HCT116 (cell line): ENCODE measurements at regions not wholly inside any gene's neighbourhood (a gene's known extent, or its start where the extent isn't known, plus 50 kb on each side); places are given as distances from the start of the nearest gene placed in this dataset.

Experiments
- ATAC-seq: fragments of 200-7000 bp; cut with Tn5 transposase; 2 replicates; pipeline ENCODE4 v1.9.1; 2020; ENCODE audit warnings: mild to moderate bottlenecking, moderate library complexity
- BruUV-seq: library from RNA; stranded (reverse); fragments of 400-500 nt; replicated peaks from 2 replicates; lab custom pipeline; 2021; lab: Mats Ljungman, UMichigan
- CTCF ChIA-PET: fragments of 300-600 bp; sonication (Branson Sonifier 250); formaldehyde crosslinking; loops from one replicate; lab custom pipeline; 2021; ENCODE audit warnings: antibody characterized with exemption; lab: Charles Lee
- POLR2A ChIA-PET: fragments of 300-600, 350-600 bp; sonication (Branson Sonifier 250); formaldehyde crosslinking; loops from one replicate; lab custom pipeline; 2021; ENCODE audit warnings: antibody characterized with exemption; lab: Charles Lee
- RAD21 ChIA-PET, 2 experiments: fragments of 300-600 bp; sonication (Branson Sonifier 250); formaldehyde crosslinking; loops; one replicate each; lab custom pipeline; 2023; ENCODE audit warnings: low total read pairs in 2 of 2; ENCODE audit not compliant: uncharacterized antibody in 2 of 2, unreplicated experiment in 2 of 2, low non-redundant PET in 1 of 2; lab: Charles Lee
- DNase-seq: peaks from one replicate; pipeline ENCODE4 v3.0.0-alpha.2; 2010; ENCODE audit warnings: low read depth, low spot score
- H2AFZ ChIP-seq: fragments of 200-600 bp; shearing (Covaris generic), sonication (generic); 2 replicates; pipeline ENCODE4 v1.6.1; 2017; ENCODE audit warnings: low read depth, mixed run types, mixed read lengths, antibody characterized with exemption, low read length; ENCODE audit not compliant: poor library complexity, severe bottlenecking
- H3K27ac ChIP-seq: 2 replicates; pipeline ENCODE4 v1.5.1; 2012; ENCODE audit warnings: low read depth, low read length
- H3K27me3 ChIP-seq: fragments of 200-600 bp; sonication (generic); 2 replicates; pipeline ENCODE4 v1.6.1; 2016; ENCODE audit warnings: mixed run types, low read length, mixed read lengths; ENCODE audit not compliant: insufficient read depth
- H3K36me3 ChIP-seq, 2 experiments: fragments of 200-500 bp in 1 of 2; fragments of 200-600 bp in 1 of 2; sonication (Bioruptor generic) in 1 of 2; sonication (generic) in 1 of 2; 2 replicates each; pipeline versions ENCODE4 v1.5.1 to v1.6.1; 2014 to 2016; ENCODE audit warnings: low read length in 2 of 2, inconsistent platforms in 1 of 2, mixed read lengths in 1 of 2, mixed run types in 1 of 2; ENCODE audit not compliant: insufficient read depth in 2 of 2, control insufficient read depth in 1 of 2
- H3K4me1 ChIP-seq, 2 experiments: fragments of 200-600 bp in 1 of 2; sonication (generic) in 1 of 2; 2 replicates each; pipeline versions ENCODE4 v1.5.1 to v1.6.1; 2012 to 2017; ENCODE audit warnings: low read length in 2 of 2, inconsistent platforms in 1 of 2, mild to moderate bottlenecking in 1 of 2, mixed read lengths in 1 of 2, mixed run types in 1 of 2, moderate library complexity in 1 of 2; ENCODE audit not compliant: insufficient read depth in 2 of 2, control insufficient read depth in 1 of 2
- H3K4me2 ChIP-seq: fragments of 200-600 bp; sonication (generic); 2 replicates; pipeline ENCODE4 v1.6.1; 2017; ENCODE audit warnings: mixed run types, low read length, mixed read lengths
- H3K4me3 ChIP-seq, 2 experiments: fragments of 200-600 bp in 1 of 2; sonication (generic) in 1 of 2; replicated peaks in 1 of 2; 2 replicates each; pipeline ENCODE4 v1.5.1; 2011 to 2016; ENCODE audit warnings: low read length in 2 of 2, control low read depth in 1 of 2, low read depth in 1 of 2, mild to moderate bottlenecking in 1 of 2, mixed read lengths in 1 of 2, mixed run types in 1 of 2
- H3K79me2 ChIP-seq: fragments of 200-600 bp; sonication (generic); 2 replicates; pipeline ENCODE4 v1.6.1; 2017; ENCODE audit warnings: mild to moderate bottlenecking, mixed run types, low read length, moderate library complexity, mixed read lengths; ENCODE audit not compliant: insufficient read depth
- H3K9ac ChIP-seq: fragments of 200-600 bp; sonication (generic); 2 replicates; pipeline ENCODE4 v1.6.1; 2016; ENCODE audit warnings: low read length, mixed read lengths
- H3K9me2 ChIP-seq: fragments of 200-600 bp; sonication (generic), shearing (Covaris generic); 2 replicates; pipeline ENCODE4 v1.6.1; 2017; ENCODE audit warnings: mixed run types, mild to moderate bottlenecking, moderate library complexity; ENCODE audit not compliant: insufficient read depth
- H3K9me3 ChIP-seq, 2 experiments: fragments of 200-500 bp in 1 of 2; fragments of 200-600 bp in 1 of 2; sonication (Bioruptor generic) in 1 of 2; sonication (generic) in 1 of 2; 2 replicates each; pipeline ENCODE4 v1.6.1; 2014 to 2017; ENCODE audit warnings: low read length in 2 of 2, mixed read lengths in 2 of 2, inconsistent platforms in 1 of 2, low read depth in 1 of 2, mild to moderate bottlenecking in 1 of 2, mixed run types in 1 of 2, moderate library complexity in 1 of 2; ENCODE audit not compliant: control insufficient read depth in 1 of 2, insufficient read depth in 1 of 2
- H4K20me1 ChIP-seq: fragments of 200-600 bp; sonication (generic), shearing (Covaris generic); 2 replicates; pipeline ENCODE4 v1.6.1; 2017; ENCODE audit warnings: mixed run types, mild to moderate bottlenecking, moderate library complexity; ENCODE audit not compliant: insufficient read depth
- CEBPB ChIP-seq: IDR thresholded peaks from 2 replicates; pipeline ENCODE4 v1.6.1; 2012; ENCODE audit warnings: low read depth
- CTCF ChIP-seq, 3 experiments: fragments of 200-600 bp in 1 of 3; sonication (generic) in 1 of 3; IDR thresholded peaks in 2 of 3; conservative IDR thresholded peaks in 1 of 3; 2 replicates each; pipeline ENCODE4 v1.5.1; 2012 to 2017; ENCODE audit warnings: low read depth in 2 of 3, low read length in 2 of 3, antibody characterized with exemption in 1 of 3, borderline replicate concordance in 1 of 3, control low read depth in 1 of 3, mild to moderate bottlenecking in 1 of 3, mixed read lengths in 1 of 3, mixed run types in 1 of 3, moderate library complexity in 1 of 3; ENCODE audit not compliant: insufficient read depth in 1 of 3
- ELF1 ChIP-seq: IDR thresholded peaks from 2 replicates; pipeline ENCODE4 v1.6.1; 2012; ENCODE audit warnings: low read depth, borderline replicate concordance
- EZH2 ChIP-seq: fragments of 200-600 bp; sonication (generic); IDR thresholded peaks from 2 replicates; pipeline ENCODE4 v1.6.1; 2017; ENCODE audit warnings: antibody characterized with exemption, mixed run types
- EZH2phosphoT487 ChIP-seq: fragments of 200-600 bp; IDR thresholded peaks from 2 replicates; pipeline ENCODE4 v1.6.1; 2018; ENCODE audit warnings: antibody characterized with exemption, borderline replicate concordance
- FOSL1 ChIP-seq: IDR thresholded peaks from 2 replicates; pipeline ENCODE4 v1.6.1; 2012; ENCODE audit warnings: low read depth
- JUND ChIP-seq: IDR thresholded peaks from 2 replicates; pipeline ENCODE4 v1.6.1; 2012
- POLR2A ChIP-seq: IDR thresholded peaks from 2 replicates; pipeline ENCODE4 v1.7.0; 2011; ENCODE audit warnings: borderline replicate concordance; ENCODE audit not compliant: insufficient read depth, insufficient read length; ENCODE audit errors: extremely low read depth
- POLR2AphosphoS5 ChIP-seq: IDR thresholded peaks from 2 replicates; pipeline ENCODE4 v1.6.1; 2011; ENCODE audit warnings: mild to moderate bottlenecking, low read depth, low read length, moderate library complexity
- REST ChIP-seq: IDR thresholded peaks from 2 replicates; pipeline ENCODE4 v1.6.1; 2012; ENCODE audit warnings: low read depth
- SIN3A ChIP-seq: IDR thresholded peaks from 2 replicates; pipeline ENCODE4 v1.6.1; 2012; ENCODE audit warnings: low read depth
- SP1 ChIP-seq: IDR thresholded peaks from 2 replicates; pipeline ENCODE4 v1.6.1; 2012; ENCODE audit warnings: low read depth
- SRF ChIP-seq: IDR thresholded peaks from 2 replicates; pipeline ENCODE4 v1.6.1; 2012; ENCODE audit warnings: low read depth
- YY1 ChIP-seq: IDR thresholded peaks from 2 replicates; pipeline ENCODE4 v1.6.1; 2011; ENCODE audit warnings: low read length, low read depth, moderate library complexity, mild to moderate bottlenecking; ENCODE audit not compliant: insufficient replicate concordance; ENCODE audit errors: extremely low read depth
- ZBTB33 ChIP-seq: IDR thresholded peaks from 2 replicates; pipeline ENCODE4 v1.6.1; 2011; ENCODE audit warnings: mild to moderate bottlenecking, low read length, moderate library complexity; ENCODE audit not compliant: insufficient replicate concordance; ENCODE audit errors: extremely low read depth
- ZFX ChIP-seq: fragments of 450-650 bp; IDR thresholded peaks from 2 replicates; pipeline ENCODE4 v1.6.1; 2017
- ZNF274 ChIP-seq: fragments of 200-500 bp; sonication (Bioruptor generic); IDR thresholded peaks from 2 replicates; pipeline ENCODE4 v1.6.1; 2014; ENCODE audit warnings: mild to moderate bottlenecking, low read depth, low read length, inconsistent platforms
- intact Hi-C: fragments of 100-400 bp; cut with micrococcal nuclease; formaldehyde crosslinking; loops from 2 replicates; pipeline ENCODE4 v1.10.0; 2022
- TF ChIP-seq, protein P1 (sequence below): IDR thresholded peaks from 2 replicates; pipeline ENCODE4 v1.6.1; 2012

DNA sequence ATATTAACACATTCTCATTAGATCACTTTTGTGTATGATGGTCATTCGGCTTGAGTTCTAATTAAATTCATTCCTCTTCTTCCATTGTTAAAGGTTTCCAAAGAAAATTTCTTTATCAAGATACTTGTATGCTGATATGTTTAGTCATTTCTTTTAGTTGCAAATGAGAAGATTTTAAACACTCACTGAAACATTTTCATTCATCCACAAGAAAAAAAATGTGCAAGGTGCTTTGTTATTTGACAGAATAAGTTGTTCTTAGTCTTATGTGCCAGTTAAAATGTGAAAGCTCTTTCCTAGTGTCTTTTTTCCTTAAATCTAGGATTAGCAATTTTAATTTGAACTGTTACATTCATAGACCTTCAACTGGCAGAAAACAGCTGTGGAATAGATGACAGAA lies 727.0 kb upstream of the NEGR1 start:
- H3K36me3 ChIP-seq: no peaks in the 10 kb centered on the region
- no peak for ATAC-seq
- DNase-seq: no peak
- CTCF ChIA-PET: no interaction called here
- no peaks in the 10 kb centered on the region for H3K9me2 ChIP-seq
- no peak overlapping the region for H3K4me3 ChIP-seq
- RAD21 ChIA-PET: no interaction called here
- H3K27ac ChIP-seq: no peak overlapping the region
- intact Hi-C loops: no loop called here
- H2AFZ ChIP-seq: no peak overlapping the region
- H3K79me2 ChIP-seq: no peaks in the 10 kb centered on the region
- no peak overlapping the region for H3K9ac ChIP-seq
- no peaks in the 10 kb centered on the region for H3K4me1 ChIP-seq
- H3K27me3 ChIP-seq: no peaks in the 10 kb centered on the region
- no peak overlapping the region for H3K4me2 ChIP-seq
- H3K9me3 ChIP-seq: peaks cover 0 to 11% of the 10 kb centered on the region in 2 experiments; a peak in 2 of 4 replicates
- POLR2A ChIA-PET: no interaction called here
- no peaks in the 10 kb centered on the region for H4K20me1 ChIP-seq
- TF ChIP-seq JUND (no peak), ZFX (no peak), FOSL1 (no peak), REST (no peak), CTCF (IDR thresholded peaks at IDR 0.05 in 2 of 3, conservative IDR thresholded peaks at IDR 0.05 in 1 of 3; ENCODE audit: borderline replicate concordance in 1 of 3, insufficient read depth in 1 of 3, low read depth in 2 of 3, low read length in 2 of 3) (no peak), EZH2phosphoT487 (no peak), SRF (no peak), POLR2A (no peak), ZNF274 (no peak), EZH2 (no peak), POLR2AphosphoS5 (no peak), CEBPB (no peak), SIN3A (no peak), ZBTB33 (no peak), SP1 (no peak), ELF1 (no peak), YY1 (no peak)
- TF ChIP-seq, protein P1, sequence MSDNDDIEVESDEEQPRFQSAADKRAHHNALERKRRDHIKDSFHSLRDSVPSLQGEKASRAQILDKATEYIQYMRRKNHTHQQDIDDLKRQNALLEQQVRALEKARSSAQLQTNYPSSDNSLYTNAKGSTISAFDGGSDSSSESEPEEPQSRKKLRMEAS: no peak
- no TSS peak for BruUV-seq
